MM.1S (cell line): ENCODE measurements at regions not wholly inside any gene's neighbourhood (a gene's known extent, or its start where the extent isn't known, plus 50 kb on each side); places are given as distances from the start of the nearest gene placed in this dataset.

Experiments
- CTCF ChIP-seq: fragments of 300-600 bp; sonication (generic); IDR thresholded peaks from 2 replicates; pipeline ENCODE4 v1.5.1; 2016; ENCODE audit warnings: antibody characterized with exemption, low read length, mixed read lengths
- EZH2 ChIP-seq: fragments of 300-600 bp; sonication (generic); optimal IDR thresholded peaks from 2 replicates; pipeline ENCODE3; 2017; ENCODE audit warnings: low read depth, mild to moderate bottlenecking, antibody characterized with exemption, low read length, mixed read lengths

DNA sequence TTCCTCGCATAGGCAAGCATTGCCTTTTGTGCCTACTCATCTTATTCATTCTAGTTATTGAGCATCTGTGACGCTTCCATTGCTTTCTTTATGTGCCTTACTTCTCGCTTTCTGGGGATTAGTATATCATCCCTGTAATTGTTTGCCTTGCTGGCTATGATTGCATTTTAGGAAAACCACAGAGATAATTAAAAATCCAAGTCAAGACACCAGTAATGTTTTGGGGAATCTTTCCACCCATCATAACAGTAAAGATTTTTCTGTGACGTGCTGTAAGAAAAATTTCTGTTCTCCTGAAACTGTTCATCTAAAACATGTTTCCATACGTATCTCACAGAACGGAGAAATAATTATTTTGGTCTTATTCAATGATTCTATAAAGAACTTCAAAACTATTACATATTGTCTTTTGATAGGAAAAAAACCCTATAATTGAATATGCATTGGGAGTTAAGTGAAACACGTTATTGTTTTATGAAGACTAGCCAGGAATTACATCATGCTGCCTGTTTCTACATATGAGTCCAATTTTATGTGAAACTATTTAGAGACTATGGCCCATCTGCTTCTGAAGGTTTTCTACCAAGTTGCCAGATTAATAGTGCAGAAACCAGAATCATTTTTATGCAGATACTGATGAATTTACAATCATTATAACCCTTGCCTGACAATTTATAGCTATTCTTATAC is 133.7 kb upstream of the FIBIN start:
- no peak for TF ChIP-seq CTCF
- TF ChIP-seq EZH2: no peak
